ENCODE measurements at regions not wholly inside any gene's neighbourhood (a gene's known extent, or its start where the extent isn't known, plus 50 kb on each side); places are given as distances from the start of the nearest gene placed in this dataset.
"Not testable (repeated sequence)": the region's sequence is repeated elsewhere in the genome, so short reads cannot be mapped to it uniquely, and the experiment has no call there.

DNA sequence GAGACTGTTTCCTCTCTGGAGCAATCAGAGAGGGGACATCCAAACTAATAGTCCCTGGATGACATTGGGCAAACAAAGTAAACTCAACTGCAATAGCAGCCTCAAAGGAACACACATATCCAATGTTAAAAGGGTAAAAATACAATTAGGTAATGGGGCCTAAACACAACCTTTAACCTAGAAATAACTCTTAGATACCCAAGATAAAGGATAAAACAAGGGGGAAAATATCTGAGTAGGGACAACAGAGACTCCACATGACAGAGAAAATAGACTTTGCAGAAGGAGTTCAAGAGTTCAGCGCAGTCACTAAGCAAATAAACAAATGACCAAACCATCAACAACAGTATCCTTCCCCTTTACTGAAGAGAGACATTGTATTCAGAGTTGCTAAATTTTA, 149.3 kb downstream of the FBXO4 start:
- TF ChIP-seq, protein P1, sequence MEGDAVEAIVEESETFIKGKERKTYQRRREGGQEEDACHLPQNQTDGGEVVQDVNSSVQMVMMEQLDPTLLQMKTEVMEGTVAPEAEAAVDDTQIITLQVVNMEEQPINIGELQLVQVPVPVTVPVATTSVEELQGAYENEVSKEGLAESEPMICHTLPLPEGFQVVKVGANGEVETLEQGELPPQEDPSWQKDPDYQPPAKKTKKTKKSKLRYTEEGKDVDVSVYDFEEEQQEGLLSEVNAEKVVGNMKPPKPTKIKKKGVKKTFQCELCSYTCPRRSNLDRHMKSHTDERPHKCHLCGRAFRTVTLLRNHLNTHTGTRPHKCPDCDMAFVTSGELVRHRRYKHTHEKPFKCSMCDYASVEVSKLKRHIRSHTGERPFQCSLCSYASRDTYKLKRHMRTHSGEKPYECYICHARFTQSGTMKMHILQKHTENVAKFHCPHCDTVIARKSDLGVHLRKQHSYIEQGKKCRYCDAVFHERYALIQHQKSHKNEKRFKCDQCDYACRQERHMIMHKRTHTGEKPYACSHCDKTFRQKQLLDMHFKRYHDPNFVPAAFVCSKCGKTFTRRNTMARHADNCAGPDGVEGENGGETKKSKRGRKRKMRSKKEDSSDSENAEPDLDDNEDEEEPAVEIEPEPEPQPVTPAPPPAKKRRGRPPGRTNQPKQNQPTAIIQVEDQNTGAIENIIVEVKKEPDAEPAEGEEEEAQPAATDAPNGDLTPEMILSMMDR (IDR thresholded peaks at IDR 0.05; ENCODE audit: low read depth, low read length) = no peak
- DNase-seq (ENCODE audit: extremely low read depth, low read depth) = no peak

DNA sequence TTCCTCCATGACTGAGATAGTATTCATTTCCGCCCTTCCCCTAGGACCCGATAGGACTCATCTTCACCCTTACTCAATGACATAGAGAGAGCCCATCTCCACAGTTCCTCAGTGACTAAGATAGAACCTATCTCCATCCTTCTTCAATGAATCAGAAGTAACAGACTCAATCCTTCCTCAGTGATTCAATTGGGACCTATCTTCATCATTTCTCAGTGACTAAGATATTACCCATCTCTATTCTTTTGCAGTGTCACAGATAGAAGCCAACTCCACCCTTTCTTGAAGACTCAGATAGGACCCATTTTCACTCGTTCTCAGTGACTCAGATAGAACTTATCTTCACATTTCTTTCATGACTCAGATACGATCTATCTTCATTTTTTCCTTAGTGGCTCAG, 164.6 kb downstream of the FBXO4 start:
- no peak for DNase-seq (ENCODE audit: extremely low read depth, low read depth)
- TF ChIP-seq, protein P1 (IDR thresholded peaks at IDR 0.05; ENCODE audit: low read depth, low read length) = no peak

DNA sequence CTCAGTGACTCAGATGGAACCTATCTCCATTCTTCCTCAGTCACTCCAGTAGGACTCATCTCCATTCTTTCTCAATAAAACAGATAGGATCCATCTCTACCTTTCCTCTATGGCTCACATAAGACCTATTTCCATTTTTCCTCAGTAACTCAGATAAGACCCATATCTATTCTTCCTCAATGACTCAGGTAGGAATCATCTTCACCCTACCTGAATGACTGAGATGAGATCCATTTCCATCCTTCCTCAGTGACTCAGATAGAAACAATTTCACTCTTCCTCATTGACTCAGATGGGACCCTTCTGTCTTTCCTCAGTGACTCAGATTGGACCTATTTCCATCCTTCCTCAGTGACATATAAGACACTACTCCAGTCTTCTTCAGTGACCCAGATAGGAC, 165.1 kb downstream of the FBXO4 start:
- no peak for DNase-seq (ENCODE audit: extremely low read depth, low read depth)
- TF ChIP-seq, protein P1 (IDR thresholded peaks at IDR 0.05; ENCODE audit: low read depth, low read length) = no peak

DNA sequence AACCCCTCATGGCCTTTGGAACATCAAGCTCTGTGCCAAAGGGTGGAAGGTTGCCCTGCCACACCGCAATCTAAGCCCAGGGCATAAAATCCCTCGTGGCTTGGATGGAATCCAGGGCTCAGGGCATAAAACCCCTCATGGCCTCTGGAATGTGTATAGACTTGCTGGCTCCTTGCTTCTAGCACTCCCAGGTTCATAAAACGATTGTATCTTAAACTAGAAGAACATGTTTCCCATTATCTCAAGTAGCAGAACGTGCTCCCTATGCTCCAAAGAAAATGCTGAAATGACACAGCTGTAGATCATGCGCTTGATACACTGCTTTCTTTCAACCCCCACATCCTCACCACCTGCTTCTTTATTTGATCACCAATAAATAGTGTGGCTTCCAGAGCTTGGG, 174.8 kb downstream of the FBXO4 start:
- DNase-seq (ENCODE audit: extremely low read depth, low read depth) = not testable (repeated sequence)

DNA sequence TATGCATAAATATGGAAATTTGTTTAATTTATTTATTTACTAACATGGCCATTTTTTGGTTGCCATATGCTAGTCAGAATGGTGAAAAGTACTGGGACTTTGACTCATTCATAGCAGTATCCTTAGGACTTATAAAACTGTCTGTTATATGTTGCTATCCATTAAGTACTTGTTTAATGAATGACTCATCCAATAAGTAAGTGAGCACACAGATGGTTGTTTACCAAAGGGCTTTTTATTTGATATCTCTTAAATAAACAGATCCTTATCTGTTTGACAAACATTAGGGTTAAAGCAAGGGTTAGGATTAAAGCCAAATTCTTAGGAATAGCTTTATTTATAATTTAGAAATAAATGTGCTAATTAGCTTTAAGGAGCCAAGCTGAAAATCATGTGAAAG, 183.4 kb downstream of the FBXO4 start:
- DNase-seq (ENCODE audit: extremely low read depth, low read depth) = no peak
- TF ChIP-seq, protein P1 (IDR thresholded peaks at IDR 0.05; ENCODE audit: low read depth, low read length) = no peak

DNA sequence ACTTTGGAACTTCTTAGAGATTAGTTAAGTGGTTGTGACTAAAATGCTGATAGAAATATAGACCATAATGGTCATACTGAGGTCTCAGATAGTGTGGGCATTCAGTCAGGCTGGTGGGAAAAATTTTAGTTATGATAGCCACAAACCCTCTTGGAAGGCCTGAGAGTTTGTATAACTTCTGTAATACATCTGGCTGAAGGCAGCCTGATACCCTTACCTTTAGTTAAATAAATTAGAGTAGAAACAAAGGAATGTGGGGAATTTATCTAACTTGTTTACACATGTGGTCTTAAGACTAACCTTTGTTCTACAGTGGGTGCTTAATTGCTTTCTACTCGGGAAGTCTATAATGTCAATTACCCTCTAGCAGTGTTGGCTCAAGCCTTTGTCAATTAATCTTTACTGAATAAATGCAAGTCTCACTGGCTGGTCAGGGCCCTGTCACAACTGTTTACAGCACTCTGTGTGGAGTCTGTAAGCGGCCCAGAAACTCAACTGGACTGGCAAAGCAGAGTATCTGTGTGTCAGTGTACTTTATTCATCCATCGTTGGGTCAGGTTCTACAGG, 184.0 kb downstream of the FBXO4 start:
- TF ChIP-seq, protein P1 (IDR thresholded peaks at IDR 0.05; ENCODE audit: low read depth, low read length) = no peak
- DNase-seq (ENCODE audit: extremely low read depth, low read depth) = no peak

DNA sequence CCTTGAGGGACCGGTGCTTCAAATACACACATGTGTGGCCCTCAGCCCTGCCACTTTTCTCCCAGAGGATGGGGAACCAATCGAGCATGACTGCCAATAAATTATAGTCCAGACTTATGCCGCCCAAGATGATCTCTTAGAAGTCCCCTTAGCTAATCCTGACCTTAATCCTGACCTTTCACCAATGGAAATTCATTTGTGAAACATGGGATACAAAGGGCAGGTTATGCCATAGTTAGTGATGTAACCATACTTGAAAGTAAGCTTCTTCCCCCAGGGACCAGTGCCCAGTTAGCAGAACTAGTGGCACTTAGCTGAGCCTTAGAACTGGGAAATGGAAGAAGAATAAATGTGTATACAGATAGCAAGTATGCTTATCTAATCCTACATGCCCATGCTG, 190.6 kb downstream of the FBXO4 start:
- DNase-seq (ENCODE audit: extremely low read depth, low read depth) = not testable (repeated sequence)

DNA sequence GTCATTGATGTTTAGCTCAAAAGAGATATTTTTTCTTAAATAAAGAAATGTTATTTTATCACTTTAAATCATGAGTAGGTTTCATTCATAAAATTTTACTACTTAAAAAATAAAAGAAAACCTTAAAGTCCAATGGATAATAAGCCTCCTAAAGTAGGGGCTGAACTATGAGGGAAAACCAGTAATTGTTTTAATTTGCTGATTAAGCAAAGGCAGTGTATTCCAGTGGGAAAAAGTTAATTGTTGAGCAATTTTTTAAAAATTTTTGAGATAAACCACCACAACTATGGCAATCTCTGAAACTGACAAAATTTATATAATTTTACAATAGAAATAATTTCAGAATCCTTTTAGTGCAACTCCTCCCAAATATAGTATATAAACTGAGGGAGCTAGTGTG, 195.0 kb downstream of the FBXO4 start:
- TF ChIP-seq, protein P1 (IDR thresholded peaks at IDR 0.05; ENCODE audit: low read depth, low read length) = no peak
- no peak for DNase-seq (ENCODE audit: extremely low read depth, low read depth)
